Ishikawa (cell line): ENCODE measurements at regions not wholly inside any gene's neighbourhood (a gene's known extent, or its start where the extent isn't known, plus 50 kb on each side); places are given as distances from the start of the nearest gene placed in this dataset.

Experiments used
- CEBPB ChIP-seq: IDR thresholded peaks from 2 replicates; pipeline ENCODE4 v1.6.1; 2012
- CREB1 ChIP-seq: IDR thresholded peaks from 2 replicates; pipeline ENCODE4 v1.6.1; 2012; ENCODE audit warnings: low read depth
- EGR1 ChIP-seq: IDR thresholded peaks from 2 replicates; pipeline ENCODE4 v1.6.1; 2012
- EP300 ChIP-seq: IDR thresholded peaks from 2 replicates; pipeline ENCODE4 v1.6.1; 2012; ENCODE audit warnings: borderline replicate concordance
- FOXM1 ChIP-seq: IDR thresholded peaks from 2 replicates; pipeline ENCODE4 v1.6.1; 2012; ENCODE audit warnings: low read depth, borderline replicate concordance
- NFIC ChIP-seq: IDR thresholded peaks from 2 replicates; pipeline ENCODE4 v1.6.1; 2012
- RAD21 ChIP-seq: IDR thresholded peaks from 2 replicates; pipeline ENCODE4 v1.6.1; 2012; ENCODE audit warnings: low read depth
- REST ChIP-seq: IDR thresholded peaks from 2 replicates; pipeline ENCODE4 v1.6.1; 2012; ENCODE audit warnings: low read depth, mild to moderate bottlenecking
- TAF1 ChIP-seq: IDR thresholded peaks from 2 replicates; pipeline ENCODE4 v1.6.1; 2012; ENCODE audit warnings: low read depth, mild to moderate bottlenecking
- TCF12 ChIP-seq: IDR thresholded peaks from 2 replicates; pipeline ENCODE4 v1.6.1; 2012; ENCODE audit warnings: low read depth
- TEAD4 ChIP-seq: IDR thresholded peaks from 2 replicates; pipeline ENCODE4 v1.6.1; 2012
- USF1 ChIP-seq: IDR thresholded peaks from 2 replicates; pipeline ENCODE4 v1.6.1; 2012
- YY1 ChIP-seq: IDR thresholded peaks from 2 replicates; pipeline ENCODE4 v1.6.1; 2012; ENCODE audit warnings: low read depth
- ZBTB7A ChIP-seq: IDR thresholded peaks from 2 replicates; pipeline ENCODE4 v1.6.1; 2012; ENCODE audit warnings: low read depth
- TF ChIP-seq, protein P1 (sequence below): IDR thresholded peaks from 2 replicates; pipeline ENCODE4 v1.6.1; 2012

DNA sequence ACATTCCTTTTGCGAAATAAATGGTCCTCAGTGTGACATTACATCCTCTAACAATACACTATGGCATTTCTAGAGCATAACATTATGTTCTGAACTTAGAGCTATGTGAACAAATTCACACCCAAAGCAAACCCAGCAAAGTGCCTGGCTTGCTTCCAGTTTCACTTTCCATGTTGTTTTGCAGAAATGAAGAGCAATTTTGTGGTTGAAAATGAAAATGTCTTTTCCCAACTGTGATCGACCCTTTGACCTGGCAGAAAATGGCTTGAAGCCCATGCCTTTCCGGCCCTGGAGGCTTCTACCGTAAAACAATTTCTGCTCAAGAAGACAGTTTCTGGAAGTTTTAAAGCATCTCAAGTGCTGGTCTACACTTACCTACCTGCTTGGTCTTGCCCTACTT lies 344.7 kb upstream of the RGMB start:
- TF ChIP-seq EGR1 (no peak), REST (no peak)

DNA sequence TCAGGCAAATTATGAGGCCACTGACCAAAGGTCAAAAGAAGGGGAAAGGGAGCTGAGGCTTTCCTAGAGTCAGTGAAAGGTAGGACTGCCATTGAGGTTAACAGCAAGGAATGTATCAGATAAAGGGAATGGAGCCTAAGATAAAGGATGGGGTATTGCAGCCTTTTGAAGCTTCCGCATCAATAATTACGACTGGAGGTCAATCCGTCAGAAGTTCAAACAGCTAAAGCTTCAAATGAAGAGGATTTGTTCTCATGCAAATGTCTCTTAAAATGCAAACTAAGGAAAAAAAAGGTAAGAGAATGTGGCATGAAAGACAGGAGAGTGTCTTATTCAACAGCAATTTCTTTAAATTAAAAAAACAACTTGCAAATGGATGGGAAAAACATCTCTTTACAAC lies 341.1 kb upstream of the RGMB start:
- no peak for TF ChIP-seq TEAD4
- no peak for TF ChIP-seq TCF12
- no peak for TF ChIP-seq YY1
- no peak for TF ChIP-seq REST
- TF ChIP-seq RAD21: no peak
- TF ChIP-seq EP300: no peak
- TF ChIP-seq NFIC: no peak
- TF ChIP-seq EGR1: no peak
- TF ChIP-seq, protein P1, sequence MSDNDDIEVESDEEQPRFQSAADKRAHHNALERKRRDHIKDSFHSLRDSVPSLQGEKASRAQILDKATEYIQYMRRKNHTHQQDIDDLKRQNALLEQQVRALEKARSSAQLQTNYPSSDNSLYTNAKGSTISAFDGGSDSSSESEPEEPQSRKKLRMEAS: no peak
- no peak for TF ChIP-seq CEBPB
- TF ChIP-seq USF1: no peak
- no peak for TF ChIP-seq FOXM1
- no peak for TF ChIP-seq CREB1
- TF ChIP-seq TAF1: no peak
- TF ChIP-seq ZBTB7A: no peak

- TF ChIP-seq RAD21: no peak
- TF ChIP-seq FOXM1: no peak
- TF ChIP-seq REST: no peak
- TF ChIP-seq, protein P1: no peak
- TF ChIP-seq TCF12: no peak
- TF ChIP-seq EP300: no peak
- no peak for TF ChIP-seq ZBTB7A
- TF ChIP-seq CEBPB: no peak
- no peak for TF ChIP-seq YY1
- TF ChIP-seq CREB1: no peak
- TF ChIP-seq EGR1: no peak
- no peak for TF ChIP-seq TAF1
- TF ChIP-seq TEAD4: no peak
Observed at GRCh38 chr5:98433022-98433421, 340.4 kb upstream of the RGMB start.

DNA sequence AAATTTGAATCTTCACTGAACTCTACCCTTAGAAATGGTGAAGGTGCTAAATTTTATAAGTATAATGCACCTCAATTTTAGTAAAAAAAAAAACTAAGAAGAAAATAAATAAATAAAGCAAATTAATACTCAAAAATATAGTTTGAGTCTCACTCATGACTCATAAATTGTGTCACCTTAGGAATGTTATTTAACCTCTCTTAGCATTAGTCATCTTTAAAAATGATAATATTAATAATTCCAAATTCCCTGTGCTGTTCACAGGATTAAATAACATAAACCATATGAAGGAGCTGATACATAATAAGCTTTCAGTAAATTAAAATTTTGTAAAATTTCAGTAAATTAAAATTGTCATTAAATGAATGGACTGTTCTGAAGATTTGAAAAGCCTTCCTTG lies 339.8 kb upstream of the RGMB start:
- TF ChIP-seq TEAD4 (no peak), TCF12 (no peak), RAD21 (no peak), ZBTB7A (no peak), YY1 (no peak), NFIC (no peak), USF1 (no peak), TAF1 (no peak), CEBPB (no peak), CREB1 (no peak), EGR1 (no peak)
- TF ChIP-seq, protein P1: no peak

GRCh38 chr5:98436667-98437066 lies 336.8 kb upstream of the RGMB start:
- no peak for TF ChIP-seq RAD21
- TF ChIP-seq ZBTB7A: no peak
- TF ChIP-seq, protein P1: no peak
- no peak for TF ChIP-seq CREB1
- TF ChIP-seq TEAD4: no peak
- TF ChIP-seq EP300: no peak
- no peak for TF ChIP-seq REST
- TF ChIP-seq EGR1: no peak
- no peak for TF ChIP-seq YY1
- TF ChIP-seq USF1: no peak
- TF ChIP-seq TAF1: no peak
- no peak for TF ChIP-seq CEBPB
- no peak for TF ChIP-seq TCF12
- TF ChIP-seq FOXM1: no peak
- TF ChIP-seq NFIC: no peak
